ENCODE measurements at regions not wholly inside any gene's neighbourhood (a gene's known extent, or its start where the extent isn't known, plus 50 kb on each side); places are given as distances from the start of the nearest gene placed in this dataset.
"Not testable (repeated sequence)": the region's sequence is repeated elsewhere in the genome, so short reads cannot be mapped to it uniquely, and the experiment has no call there.

GRCh38 chrX:110531873-110532580, 173.4 kb downstream of the RTL9 start:
- no peak for TF ChIP-seq CTCF (IDR thresholded peaks at IDR 0.05; ENCODE audit: insufficient read depth, low read length, poor library complexity, severe bottlenecking)
- no peak for DNase-seq (ENCODE audit: low read depth)
- Histone ChIP-seq H3K36me3 (ENCODE audit: control insufficient read depth, insufficient read depth, low read length) (no peaks in the 10 kb centered on the region), H3K27me3 (ENCODE audit: control insufficient read depth, insufficient read depth, low read length) (no peaks in the 10 kb centered on the region), H3K4me3 (ENCODE audit: low read depth, low read length) (no peak overlapping the region)

- no peak for TF ChIP-seq CTCF (IDR thresholded peaks at IDR 0.05; ENCODE audit: insufficient read depth, low read length, poor library complexity, severe bottlenecking)
- DNase-seq (ENCODE audit: low read depth) = no peak
- no peak overlapping the region for H3K4me3 ChIP-seq (ENCODE audit: low read depth, low read length)
- H3K36me3 ChIP-seq (ENCODE audit: control insufficient read depth, insufficient read depth, low read length) = no peaks in the 10 kb centered on the region
- no peaks in the 10 kb centered on the region for H3K27me3 ChIP-seq (ENCODE audit: control insufficient read depth, insufficient read depth, low read length)
These were observed 173.9 kb downstream of the RTL9 start for GRCh38 chrX:110532581-110532931.

DNA sequence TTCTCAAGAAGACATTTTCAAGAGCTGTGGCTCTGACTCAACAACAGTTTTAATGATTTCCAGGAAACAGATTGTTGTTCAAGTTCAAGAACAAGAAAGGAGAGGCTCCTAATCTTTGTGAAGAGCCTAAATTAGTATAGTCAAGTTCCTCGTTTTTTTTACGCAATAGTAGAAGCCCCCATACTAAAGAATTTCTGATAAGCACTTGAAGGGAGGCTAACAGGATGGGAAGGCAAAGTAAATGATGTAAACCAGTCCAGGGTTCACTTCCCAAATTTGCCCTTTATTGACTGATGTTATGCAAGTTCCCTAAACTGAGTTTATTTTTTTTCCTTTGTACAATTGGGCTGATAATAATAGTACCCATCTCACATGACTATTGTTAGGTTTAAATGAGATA, 178.2 kb downstream of the RTL9 start:
- no peaks in the 10 kb centered on the region for H3K36me3 ChIP-seq (ENCODE audit: control insufficient read depth, insufficient read depth, low read length)
- no peak for TF ChIP-seq CTCF (IDR thresholded peaks at IDR 0.05; ENCODE audit: insufficient read depth, low read length, poor library complexity, severe bottlenecking)
- no peak for DNase-seq (ENCODE audit: low read depth)
- H3K27me3 ChIP-seq (ENCODE audit: control insufficient read depth, insufficient read depth, low read length) = no peaks in the 10 kb centered on the region
- H3K4me3 ChIP-seq (ENCODE audit: low read depth, low read length) = no peak overlapping the region

- no peak for TF ChIP-seq CTCF (IDR thresholded peaks at IDR 0.05; ENCODE audit: insufficient read depth, low read length, poor library complexity, severe bottlenecking)
- no peak overlapping the region for H3K4me3 ChIP-seq (ENCODE audit: low read depth, low read length)
- H3K27me3 ChIP-seq (ENCODE audit: control insufficient read depth, insufficient read depth, low read length) = no peaks in the 10 kb centered on the region
- DNase-seq (ENCODE audit: low read depth) = no peak
- H3K36me3 ChIP-seq (ENCODE audit: control insufficient read depth, insufficient read depth, low read length) = no peaks in the 10 kb centered on the region
These were observed 182.6 kb downstream of the RTL9 start for GRCh38 chrX:110541266-110541665.

DNA sequence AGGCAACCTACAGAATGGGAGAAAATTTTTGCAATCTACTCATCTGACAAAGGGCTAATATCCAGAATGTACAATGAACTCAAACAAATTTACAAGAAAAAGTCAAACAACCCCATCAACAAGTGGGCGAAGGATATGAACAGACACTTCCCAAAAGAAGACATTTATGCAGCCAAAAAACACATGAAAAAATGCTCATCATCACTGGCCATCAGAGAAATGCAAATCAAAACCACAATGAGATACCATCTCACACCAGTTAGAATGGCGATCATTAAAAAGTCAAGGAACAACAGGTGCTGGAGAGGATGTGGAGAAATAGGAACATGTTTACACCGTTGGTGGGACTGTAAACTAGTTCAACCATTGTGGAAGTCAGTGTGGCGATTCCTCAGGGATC, 192.2 kb downstream of the RTL9 start:
- H3K27me3 ChIP-seq (ENCODE audit: control insufficient read depth, insufficient read depth, low read length); H3K36me3 ChIP-seq (ENCODE audit: control insufficient read depth, insufficient read depth, low read length); H3K4me3 ChIP-seq (ENCODE audit: low read depth, low read length); DNase-seq (ENCODE audit: low read depth): not testable (repeated sequence)

DNA sequence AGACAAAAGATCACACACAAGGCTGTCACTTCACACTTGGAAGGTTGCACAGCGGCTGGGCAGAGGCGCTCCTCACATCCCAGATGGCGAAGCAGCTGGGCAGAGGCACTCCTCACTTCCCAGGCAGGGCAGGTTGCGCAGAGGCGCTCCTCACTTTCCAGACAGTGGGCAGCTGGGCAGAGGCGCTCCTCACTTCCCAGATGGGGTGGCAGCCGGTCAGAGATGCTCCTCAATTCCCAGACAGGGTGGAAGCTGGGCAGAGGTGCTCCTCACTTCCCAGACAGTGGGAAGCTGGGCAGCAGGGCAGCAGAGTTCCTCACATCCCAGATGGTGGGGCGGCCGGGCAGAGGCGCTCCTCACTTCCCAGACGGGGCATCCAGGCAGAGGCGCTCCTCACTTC, 199.2 kb downstream of the RTL9 start:
- no peak for DNase-seq (ENCODE audit: low read depth)
- Histone ChIP-seq H3K27me3 (ENCODE audit: control insufficient read depth, insufficient read depth, low read length) (no peaks in the 10 kb centered on the region), H3K4me3 (ENCODE audit: low read depth, low read length) (no peak overlapping the region), H3K36me3 (ENCODE audit: control insufficient read depth, insufficient read depth, low read length) (no peaks in the 10 kb centered on the region)
- no peak for TF ChIP-seq CTCF (IDR thresholded peaks at IDR 0.05; ENCODE audit: insufficient read depth, low read length, poor library complexity, severe bottlenecking)
